ENCODE measurements at regions not wholly inside any gene's neighbourhood (a gene's known extent, or its start where the extent isn't known, plus 50 kb on each side); places are given as distances from the start of the nearest gene placed in this dataset.
"Not testable (repeated sequence)": the region's sequence is repeated elsewhere in the genome, so short reads cannot be mapped to it uniquely, and the experiment has no call there.

GRCh38 chr9:31236344-31236743 is 1148.1 kb upstream of the ACO1 start:
- no peak for DNase-seq

- no peak for DNase-seq
These were observed 1141.1 kb upstream of the ACO1 start for GRCh38 chr9:31243386-31243785.

GRCh38 chr9:31248156-31248555 is 1136.3 kb upstream of the ACO1 start:
- DNase-seq, result no peak

- no peak for DNase-seq
These were observed 1133.1 kb upstream of the ACO1 start for GRCh38 chr9:31251386-31251785.

GRCh38 chr9:31253800-31254762 is 1130.4 kb upstream of the ACO1 start:
- no peak for DNase-seq

GRCh38 chr9:31255211-31255610 is 1129.2 kb upstream of the ACO1 start:
- no peak for DNase-seq

- DNase-seq, result no peak
These were observed 1124.6 kb upstream of the ACO1 start for GRCh38 chr9:31259824-31260223.

- no peak for DNase-seq
These were observed 1111.8 kb upstream of the ACO1 start for GRCh38 chr9:31272456-31273295.

- DNase-seq, result no peak
These were observed 1109.0 kb upstream of the ACO1 start for GRCh38 chr9:31275419-31275818.

- no peak for DNase-seq
These were observed 1093.7 kb upstream of the ACO1 start for GRCh38 chr9:31290731-31291130.

GRCh38 chr9:31302620-31303418 is 1081.6 kb upstream of the ACO1 start:
- no peak for DNase-seq

- DNase-seq, result no peak
These were observed 1079.9 kb upstream of the ACO1 start for GRCh38 chr9:31304576-31304975.

GRCh38 chr9:31314241-31314640 is 1070.2 kb upstream of the ACO1 start:
- DNase-seq, result no peak

GRCh38 chr9:31320494-31320893 is 1063.9 kb upstream of the ACO1 start:
- no peak for DNase-seq

- DNase-seq, result no peak
These were observed 1063.2 kb upstream of the ACO1 start for GRCh38 chr9:31321256-31321655.

GRCh38 chr9:31321686-31322085 is 1062.8 kb upstream of the ACO1 start:
- DNase-seq, result no peak

GRCh38 chr9:31323726-31324444 is 1060.6 kb upstream of the ACO1 start:
- DNase-seq, result no peak

- DNase-seq, result no peak
These were observed 1058.7 kb upstream of the ACO1 start for GRCh38 chr9:31325778-31326177.

- DNase-seq, result not testable (repeated sequence)
These were observed 1057.6 kb upstream of the ACO1 start for GRCh38 chr9:31326883-31327282.

- no peak for DNase-seq
These were observed 1049.5 kb upstream of the ACO1 start for GRCh38 chr9:31334837-31335528.

- DNase-seq, result no peak
These were observed 1048.8 kb upstream of the ACO1 start for GRCh38 chr9:31335529-31336234.
